Activated T-helper 1 cell treated with anti-CD3 and anti-CD28 coated beads, Interleukin-12 subunit alpha, Interleukin-12 subunit beta, Interleukin-2, Interleukin-4 antibody, amounts not matched to agents 30 ng/mL and 10 ng/mL and 1 ng/mL, durations not matched to agents 14 hours and 24 hours and 36 hours (primary cell): ENCODE measurements at regions not wholly inside any gene's neighbourhood (a gene's known extent, or its start where the extent isn't known, plus 50 kb on each side); places are given as distances from the start of the nearest gene placed in this dataset.
"Not testable (repeated sequence)": the region's sequence is repeated elsewhere in the genome, so short reads cannot be mapped to it uniquely, and the experiment has no call there.

Experiments used
- DNase-seq: peaks from one replicate; pipeline ENCODE4 v3.0.0; 2021; ENCODE audit warnings: low spot score
- H3K27ac Mint-ChIP-seq: one replicate; pipeline ENCODE4 v1.8.0; 2021; ENCODE audit warnings: mild to moderate bottlenecking, mixed read lengths
- H3K27me3 Mint-ChIP-seq: one replicate; pipeline ENCODE4 v1.8.0; 2022; ENCODE audit warnings: mild to moderate bottlenecking, moderate library complexity, mixed read lengths; ENCODE audit not compliant: insufficient read depth
- H3K36me3 Mint-ChIP-seq: one replicate; pipeline ENCODE4 v1.8.0; 2021; ENCODE audit warnings: low read depth, mixed read lengths
- H3K4me1 Mint-ChIP-seq: one replicate; pipeline ENCODE4 v1.8.0; 2021; ENCODE audit warnings: low read depth, mixed read lengths
- H3K4me3 Mint-ChIP-seq: one replicate; pipeline ENCODE4 v1.8.0; 2021; ENCODE audit warnings: mild to moderate bottlenecking, moderate library complexity, mixed read lengths
- H3K9me3 Mint-ChIP-seq: one replicate; pipeline ENCODE4 v1.8.0; 2021; ENCODE audit warnings: mixed read lengths
- intact Hi-C: fragments of 100-400 bp; cut with micrococcal nuclease; formaldehyde crosslinking; loops from one replicate; pipeline ENCODE4 v1.15.1; 2024

GRCh38 chr10:35843524-35844181 lies 201.6 kb upstream of the FZD8 start:
- Mint-ChIP-seq H3K27ac (no peak overlapping the region), H3K9me3 (peaks cover 4% of the 10 kb centered on the region), H3K27me3 (no peaks in the 10 kb centered on the region), H3K36me3 (no peaks in the 10 kb centered on the region), H3K4me3 (no peak overlapping the region), H3K4me1 (no peaks in the 10 kb centered on the region)
- DNase-seq, result no peak
- intact Hi-C loops, result no loop called here

GRCh38 chr10:35838054-35838453 lies 196.0 kb upstream of the FZD8 start:
- H3K27ac Mint-ChIP-seq, result no peak overlapping the region
- intact Hi-C loops, result no loop called here
- DNase-seq, result no peak
- no peaks in the 10 kb centered on the region for H3K27me3 Mint-ChIP-seq
- H3K36me3 Mint-ChIP-seq, result no peaks in the 10 kb centered on the region
- H3K9me3 Mint-ChIP-seq, result peaks cover 8% of the 10 kb centered on the region
- no peaks in the 10 kb centered on the region for H3K4me1 Mint-ChIP-seq
- H3K4me3 Mint-ChIP-seq, result no peak overlapping the region

GRCh38 chr10:35835545-35835944 lies 193.4 kb upstream of the FZD8 start:
- intact Hi-C loops, result no loop called here
- H3K36me3 Mint-ChIP-seq, result no peaks in the 10 kb centered on the region
- no peaks in the 10 kb centered on the region for H3K27me3 Mint-ChIP-seq
- H3K4me3 Mint-ChIP-seq, result no peak overlapping the region
- H3K4me1 Mint-ChIP-seq, result no peaks in the 10 kb centered on the region
- H3K27ac Mint-ChIP-seq, result no peak overlapping the region
- H3K9me3 Mint-ChIP-seq, result peaks cover 6% of the 10 kb centered on the region
- DNase-seq, result no peak

DNA sequence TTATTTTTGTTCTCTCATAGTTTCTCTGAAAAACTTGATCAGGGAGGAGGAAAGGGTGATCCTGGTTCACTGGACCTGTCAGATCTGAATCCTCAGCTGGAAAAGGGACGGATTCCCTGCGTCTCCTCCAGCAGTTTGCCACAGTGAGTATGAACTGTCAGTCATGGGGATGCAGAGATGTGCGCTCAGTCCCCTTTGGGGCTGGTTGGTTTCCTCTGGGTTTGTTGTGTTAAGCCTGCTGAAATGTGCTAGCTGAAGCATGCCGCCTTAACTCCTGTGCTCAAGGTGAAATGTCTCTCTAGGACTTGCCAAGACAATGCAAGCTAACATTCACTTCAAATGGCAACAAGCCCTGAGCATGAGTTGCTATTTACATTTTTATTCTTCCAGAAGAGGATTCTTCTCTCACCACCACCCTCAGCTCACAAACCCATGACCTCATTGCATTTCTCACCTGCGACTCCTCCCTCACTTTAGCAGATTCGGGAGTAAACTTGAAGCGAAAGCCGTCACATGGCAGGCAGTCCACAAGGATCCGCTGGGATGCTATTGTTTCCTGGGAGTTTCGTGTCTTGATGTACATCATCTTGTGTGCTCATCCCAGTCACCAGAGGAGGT lies 192.9 kb upstream of the FZD8 start:
- no peaks in the 10 kb centered on the region for H3K36me3 Mint-ChIP-seq
- no peak overlapping the region for H3K27ac Mint-ChIP-seq
- no peak for DNase-seq
- no peaks in the 10 kb centered on the region for H3K27me3 Mint-ChIP-seq
- H3K4me3 Mint-ChIP-seq, result no peak overlapping the region
- intact Hi-C loops, result no loop called here
- H3K4me1 Mint-ChIP-seq, result no peaks in the 10 kb centered on the region
- H3K9me3 Mint-ChIP-seq, result peaks cover 6% of the 10 kb centered on the region

DNA sequence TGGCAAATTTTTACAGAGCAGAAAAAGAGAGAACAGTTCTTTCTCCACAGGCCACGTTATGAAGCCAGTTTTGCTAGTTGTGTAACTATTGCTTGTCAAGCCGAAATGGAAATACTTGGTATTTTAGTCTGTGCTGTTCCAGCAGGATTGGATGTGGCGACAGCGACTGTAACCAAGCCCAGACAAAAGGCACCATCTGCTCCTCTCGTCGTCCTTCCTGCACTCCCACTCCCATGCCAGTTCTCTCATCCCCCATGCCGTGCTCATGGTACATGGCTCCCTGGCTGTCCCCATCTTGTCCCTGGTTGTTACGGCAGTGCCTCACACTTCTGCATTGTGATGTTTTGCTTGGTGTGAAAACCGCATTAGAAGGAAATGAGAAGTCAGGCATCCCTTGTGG lies 185.7 kb upstream of the FZD8 start:
- Mint-ChIP-seq H3K9me3 (peaks cover 3% of the 10 kb centered on the region), H3K27ac (no peak overlapping the region), H3K4me3 (no peak overlapping the region), H3K4me1 (no peaks in the 10 kb centered on the region), H3K27me3 (no peaks in the 10 kb centered on the region), H3K36me3 (no peaks in the 10 kb centered on the region)
- intact Hi-C loops, result no loop called here
- no peak for DNase-seq

- H3K9me3 Mint-ChIP-seq, result no peaks in the 10 kb centered on the region
- DNase-seq, result no peak
- no peaks in the 10 kb centered on the region for H3K4me1 Mint-ChIP-seq
- H3K27ac Mint-ChIP-seq, result no peak overlapping the region
- intact Hi-C loops, result no loop called here
- H3K36me3 Mint-ChIP-seq, result no peaks in the 10 kb centered on the region
- no peak overlapping the region for H3K4me3 Mint-ChIP-seq
- no peaks in the 10 kb centered on the region for H3K27me3 Mint-ChIP-seq
Measured at GRCh38 chr10:35824704-35825103, 182.6 kb upstream of the FZD8 start.

DNA sequence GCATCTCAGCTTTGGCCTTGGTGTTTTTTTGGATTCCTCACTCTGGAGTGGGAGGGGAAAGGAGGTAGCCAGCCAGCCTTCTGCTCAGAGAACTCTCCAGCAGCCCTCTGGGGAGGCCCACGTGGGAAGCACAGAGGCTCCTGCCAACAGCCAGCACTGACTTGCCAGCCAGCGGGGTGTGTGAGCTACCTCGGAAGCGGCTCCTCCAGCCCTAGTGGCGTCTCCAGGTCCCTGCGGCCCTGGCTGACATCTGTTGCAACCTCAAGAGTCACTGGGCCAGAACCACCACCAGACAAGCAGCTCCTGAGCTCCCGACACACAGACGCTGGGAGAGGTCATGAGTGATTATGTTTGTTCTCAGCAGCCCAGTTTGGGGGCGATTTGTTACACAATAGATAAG lies 180.2 kb upstream of the FZD8 start:
- no peaks in the 10 kb centered on the region for H3K4me1 Mint-ChIP-seq

GRCh38 chr10:35821339-35821911 lies 179.3 kb upstream of the FZD8 start:
- DNase-seq, result no peak
- H3K9me3 Mint-ChIP-seq, result no peaks in the 10 kb centered on the region
- H3K36me3 Mint-ChIP-seq, result no peaks in the 10 kb centered on the region
- H3K27me3 Mint-ChIP-seq, result no peaks in the 10 kb centered on the region
- intact Hi-C loops, result no loop called here
- H3K4me1 Mint-ChIP-seq, result no peaks in the 10 kb centered on the region
- no peak overlapping the region for H3K27ac Mint-ChIP-seq
- no peak overlapping the region for H3K4me3 Mint-ChIP-seq

More for the DNA sequence above, 180.2 kb upstream of the FZD8 start:
- intact Hi-C loops, result no loop called here
- Mint-ChIP-seq H3K27me3 (no peaks in the 10 kb centered on the region), H3K27ac (no peak overlapping the region), H3K4me3 (no peak overlapping the region), H3K36me3 (no peaks in the 10 kb centered on the region), H3K9me3 (no peaks in the 10 kb centered on the region)
- DNase-seq, result no peak

DNA sequence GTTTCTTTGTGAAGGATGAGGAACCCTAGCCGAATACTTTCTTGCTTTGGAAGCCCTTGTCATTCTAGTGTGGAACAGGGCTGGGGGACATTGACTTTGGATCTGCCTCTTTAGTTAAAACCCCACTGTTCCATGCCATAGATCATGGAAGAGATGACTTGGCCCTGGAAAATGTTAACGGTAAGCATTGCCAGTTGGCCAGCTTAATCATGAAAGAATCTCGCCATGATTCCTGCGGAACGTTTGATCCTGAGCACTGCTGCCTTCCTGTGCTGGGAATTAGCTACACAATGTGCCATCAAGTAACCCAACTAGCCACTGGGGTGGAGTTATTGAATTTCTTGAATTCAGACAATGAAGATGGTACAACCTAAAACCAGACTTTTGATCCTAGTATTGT lies 177.6 kb upstream of the FZD8 start:
- DNase-seq, result no peak
- no peaks in the 10 kb centered on the region for H3K27me3 Mint-ChIP-seq
- no peaks in the 10 kb centered on the region for H3K4me1 Mint-ChIP-seq
- H3K9me3 Mint-ChIP-seq, result no peaks in the 10 kb centered on the region
- no peak overlapping the region for H3K4me3 Mint-ChIP-seq
- no peak overlapping the region for H3K27ac Mint-ChIP-seq
- intact Hi-C loops, result no loop called here
- H3K36me3 Mint-ChIP-seq, result no peaks in the 10 kb centered on the region

DNA sequence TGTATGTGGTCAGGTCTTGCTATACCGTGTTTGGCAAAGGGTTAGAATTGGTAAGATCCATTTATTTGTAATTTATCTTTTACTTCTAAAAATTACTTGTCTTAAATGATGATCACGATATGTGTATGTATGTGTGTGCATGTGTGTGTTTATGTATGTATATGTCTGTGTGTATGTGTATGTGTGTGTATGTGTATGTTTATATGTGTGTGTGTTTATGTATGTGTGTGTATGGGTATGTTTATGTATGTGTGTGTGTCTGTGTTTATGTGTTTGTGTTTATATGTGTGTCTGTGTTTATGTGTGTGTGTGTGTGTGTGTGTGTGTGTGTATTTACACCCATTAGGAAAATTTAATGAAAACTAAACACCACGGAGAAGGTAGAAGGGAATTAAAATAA lies 176.9 kb upstream of the FZD8 start:
- no peaks in the 10 kb centered on the region for H3K27me3 Mint-ChIP-seq
- no peaks in the 10 kb centered on the region for H3K4me1 Mint-ChIP-seq
- intact Hi-C loops, result no loop called here

DNA sequence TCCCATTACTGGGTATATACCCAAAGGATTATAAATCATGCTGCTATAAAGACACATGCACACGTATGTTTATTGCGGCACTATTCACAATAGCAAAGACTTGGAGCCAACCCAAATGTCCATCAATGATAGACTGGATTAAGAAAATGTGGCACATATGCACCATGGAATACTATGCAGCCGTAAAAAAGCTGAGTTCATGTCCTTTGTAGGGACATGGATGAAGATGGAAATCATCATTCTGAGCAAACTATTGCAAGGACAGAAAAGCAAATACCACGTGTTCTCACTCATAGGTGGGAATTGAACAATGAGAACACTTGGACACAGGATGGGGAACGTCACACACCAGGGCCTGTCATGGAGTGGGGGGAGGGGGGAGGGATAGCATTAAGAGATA lies 175.0 kb upstream of the FZD8 start:
- H3K27me3 Mint-ChIP-seq, intact Hi-C loops, H3K4me1 Mint-ChIP-seq, H3K4me3 Mint-ChIP-seq, H3K27ac Mint-ChIP-seq, H3K36me3 Mint-ChIP-seq, DNase-seq, H3K9me3 Mint-ChIP-seq: not testable (repeated sequence)

More for the DNA sequence above, 176.9 kb upstream of the FZD8 start:
- no peaks in the 10 kb centered on the region for H3K9me3 Mint-ChIP-seq
- H3K36me3 Mint-ChIP-seq, result no peaks in the 10 kb centered on the region
- DNase-seq, result no peak
- no peak overlapping the region for H3K4me3 Mint-ChIP-seq
- no peak overlapping the region for H3K27ac Mint-ChIP-seq

GRCh38 chr10:35813219-35813618 lies 171.1 kb upstream of the FZD8 start:
- DNase-seq, result no peak
- Mint-ChIP-seq H3K27me3 (no peaks in the 10 kb centered on the region), H3K4me3 (no peak overlapping the region), H3K4me1 (no peaks in the 10 kb centered on the region), H3K27ac (no peak overlapping the region), H3K36me3 (no peaks in the 10 kb centered on the region), H3K9me3 (peaks cover 9% of the 10 kb centered on the region)
- intact Hi-C loops, result no loop called here

- Mint-ChIP-seq H3K4me1 (no peaks in the 10 kb centered on the region), H3K27me3 (no peaks in the 10 kb centered on the region), H3K36me3 (no peaks in the 10 kb centered on the region), H3K27ac (no peak overlapping the region), H3K4me3 (no peak overlapping the region), H3K9me3 (peaks cover 9% of the 10 kb centered on the region)
- DNase-seq, result no peak
- intact Hi-C loops, result no loop called here
Measured at GRCh38 chr10:35808344-35808743, 166.2 kb upstream of the FZD8 start.
